ENCODE measurements at regions not wholly inside any gene's neighbourhood (a gene's known extent, or its start where the extent isn't known, plus 50 kb on each side); places are given as distances from the start of the nearest gene placed in this dataset.

GRCh38 chr16:86946981-86947380 lies 368.6 kb downstream of the FOXL1 start:
- no peak overlapping the region for H3K27ac ChIP-seq
- TF ChIP-seq ZFX (IDR thresholded peaks at IDR 0.05; ENCODE audit: borderline replicate concordance) (no peak), CTCF (IDR thresholded peaks at IDR 0.05) (no peak)

- TF ChIP-seq CTCF (IDR thresholded peaks at IDR 0.05) (no peak), ZFX (IDR thresholded peaks at IDR 0.05; ENCODE audit: borderline replicate concordance) (no peak)
- no peak overlapping the region for H3K27ac ChIP-seq
Measured at GRCh38 chr16:86948046-86948445, 369.1 kb downstream of the C16orf95 start.

- no peak overlapping the region for H3K27ac ChIP-seq
- no peak for TF ChIP-seq ZFX (IDR thresholded peaks at IDR 0.05; ENCODE audit: borderline replicate concordance)
Measured at GRCh38 chr16:86949116-86949515, 368.1 kb downstream of the C16orf95 start.

- TF ChIP-seq ZFX (IDR thresholded peaks at IDR 0.05; ENCODE audit: borderline replicate concordance), result no peak
- TF ChIP-seq CTCF (IDR thresholded peaks at IDR 0.05), result no peak
- no peak overlapping the region for H3K27ac ChIP-seq
Measured at GRCh38 chr16:86949630-86950029, 367.6 kb downstream of the C16orf95 start.

- TF ChIP-seq ZFX (IDR thresholded peaks at IDR 0.05; ENCODE audit: borderline replicate concordance) (no peak), CTCF (IDR thresholded peaks at IDR 0.05) (no peak)
- no peak overlapping the region for H3K27ac ChIP-seq
Measured at GRCh38 chr16:86951041-86951822, 366.0 kb downstream of the C16orf95 start.

GRCh38 chr16:86951831-86952598 lies 365.2 kb downstream of the C16orf95 start:
- H3K27ac ChIP-seq, result no peak overlapping the region
- TF ChIP-seq CTCF (IDR thresholded peaks at IDR 0.05), result no peak
- TF ChIP-seq ZFX (IDR thresholded peaks at IDR 0.05; ENCODE audit: borderline replicate concordance), result no peak

GRCh38 chr16:86952769-86953168 lies 364.4 kb downstream of the C16orf95 start:
- H3K27ac ChIP-seq, result no peak overlapping the region
- TF ChIP-seq CTCF (IDR thresholded peaks at IDR 0.05) (no peak), ZFX (IDR thresholded peaks at IDR 0.05; ENCODE audit: borderline replicate concordance) (no peak)

Data from 22Rv1 (cell line).